HepG2 (cell line): ENCODE measurements at regions not wholly inside any gene's neighbourhood (a gene's known extent, or its start where the extent isn't known, plus 50 kb on each side); places are given as distances from the start of the nearest gene placed in this dataset.

Source experiments
- EP300 ChIP-seq, 3 experiments: sonication (generic) in 1 of 3; formaldehyde crosslinking in 1 of 3; IDR thresholded peaks; 2 replicates each; pipeline versions ENCODE4 v1.5.1 to v1.6.1; 2011 to 2020; ENCODE audit warnings: low read depth in 2 of 3, low read length in 2 of 3, borderline replicate concordance in 1 of 3, improper control_type of control experiment in 1 of 3, mild to moderate bottlenecking in 1 of 3, missing genetic modification reagents in 1 of 3, moderate library complexity in 1 of 3
- EZH2 ChIP-seq: conservative IDR thresholded peaks from 2 replicates; pipeline ENCODE4 v1.6.1; 2012; ENCODE audit warnings: mild to moderate bottlenecking, low read depth, low read length, moderate library complexity
- HOXA3 ChIP-seq: sonication (generic); formaldehyde crosslinking; IDR thresholded peaks from 2 replicates; pipeline ENCODE4 v1.5.0; 2020; ENCODE audit warnings: missing genetic modification reagents
- POLR2A ChIP-seq, 2 experiments: IDR thresholded peaks; 2 replicates each; pipeline ENCODE4 v1.6.1; 2011; ENCODE audit warnings: low read depth in 2 of 2, low read length in 2 of 2, mild to moderate bottlenecking in 1 of 2, moderate library complexity in 1 of 2; ENCODE audit not compliant: insufficient read depth in 1 of 2
- RAD21 ChIP-seq: fragments of 450-650 bp; formaldehyde crosslinking; IDR thresholded peaks from 2 replicates; pipeline ENCODE4 v1.5.0; 2020; ENCODE audit warnings: mild to moderate bottlenecking
- RFX5 ChIP-seq: IDR thresholded peaks from 2 replicates; pipeline ENCODE4 v1.6.1; 2011; ENCODE audit warnings: low read depth, low read length, improper control_type of control experiment
- SIN3B ChIP-seq: fragments of 150-350 bp; IDR thresholded peaks from 2 replicates; pipeline ENCODE4 v1.6.1; 2014; ENCODE audit warnings: low read length
- ZNF562 ChIP-seq: sonication (generic); formaldehyde crosslinking; IDR thresholded peaks from 2 replicates; pipeline ENCODE4 v1.8.0; 2022; ENCODE audit warnings: missing genetic modification reagents, borderline replicate concordance
- TF ChIP-seq, protein P1 (sequence below): sonication (generic); formaldehyde crosslinking; IDR thresholded peaks from one replicate; pipeline ENCODE4 v1.5.1; 2020; ENCODE audit warnings: mild to moderate bottlenecking, missing genetic modification reagents; ENCODE audit errors: not compliant biosample characterization
- TF ChIP-seq, protein P2 (sequence below): sonication (generic); formaldehyde crosslinking; IDR thresholded peaks from 2 replicates; pipeline ENCODE4 v1.5.0; 2020; ENCODE audit warnings: mild to moderate bottlenecking, missing genetic modification reagents, moderate library complexity
- TF ChIP-seq, protein P3 (sequence below): sonication (generic); formaldehyde crosslinking; IDR thresholded peaks from 2 replicates; pipeline ENCODE4 v1.4.0; 2020; ENCODE audit warnings: missing genetic modification reagents

DNA sequence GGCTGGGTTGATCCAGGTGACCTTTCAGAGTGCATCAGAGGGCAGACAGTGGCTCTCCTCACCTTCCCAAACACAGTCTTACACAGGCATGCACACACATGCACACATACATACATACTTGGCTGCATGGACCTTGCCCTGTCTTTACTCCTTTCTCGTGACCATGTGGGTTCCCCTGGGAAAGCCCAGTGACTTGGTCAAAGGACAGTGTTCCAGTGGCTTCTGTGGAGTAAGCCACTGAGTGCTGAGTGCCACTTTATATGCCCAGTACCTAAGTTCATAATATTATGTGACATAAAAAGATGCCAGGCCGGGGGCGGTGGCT is 249.4 kb downstream of the MYCN start:
- TF ChIP-seq RFX5 (no peak), EZH2 (no peak), RAD21 (CRISPR knock-in tag) (no peak), POLR2A (IDR thresholded peaks at IDR 0.05; ENCODE audit: insufficient read depth in 1 of 2, low read depth in 2 of 2, low read length in 2 of 2) (no peak), EP300 (IDR thresholded peaks at IDR 0.05; ENCODE audit: low read depth in 2 of 2, low read length in 2 of 2) (no peak), EP300 (CRISPR knock-in tag; IDR thresholded peaks at IDR 0.05; ENCODE audit: borderline replicate concordance) (no peak), SIN3B (no peak), HOXA3 (CRISPR knock-in tag) (no peak), ZNF562 (CRISPR knock-in tag) (no peak)
- TF ChIP-seq, protein P1, sequence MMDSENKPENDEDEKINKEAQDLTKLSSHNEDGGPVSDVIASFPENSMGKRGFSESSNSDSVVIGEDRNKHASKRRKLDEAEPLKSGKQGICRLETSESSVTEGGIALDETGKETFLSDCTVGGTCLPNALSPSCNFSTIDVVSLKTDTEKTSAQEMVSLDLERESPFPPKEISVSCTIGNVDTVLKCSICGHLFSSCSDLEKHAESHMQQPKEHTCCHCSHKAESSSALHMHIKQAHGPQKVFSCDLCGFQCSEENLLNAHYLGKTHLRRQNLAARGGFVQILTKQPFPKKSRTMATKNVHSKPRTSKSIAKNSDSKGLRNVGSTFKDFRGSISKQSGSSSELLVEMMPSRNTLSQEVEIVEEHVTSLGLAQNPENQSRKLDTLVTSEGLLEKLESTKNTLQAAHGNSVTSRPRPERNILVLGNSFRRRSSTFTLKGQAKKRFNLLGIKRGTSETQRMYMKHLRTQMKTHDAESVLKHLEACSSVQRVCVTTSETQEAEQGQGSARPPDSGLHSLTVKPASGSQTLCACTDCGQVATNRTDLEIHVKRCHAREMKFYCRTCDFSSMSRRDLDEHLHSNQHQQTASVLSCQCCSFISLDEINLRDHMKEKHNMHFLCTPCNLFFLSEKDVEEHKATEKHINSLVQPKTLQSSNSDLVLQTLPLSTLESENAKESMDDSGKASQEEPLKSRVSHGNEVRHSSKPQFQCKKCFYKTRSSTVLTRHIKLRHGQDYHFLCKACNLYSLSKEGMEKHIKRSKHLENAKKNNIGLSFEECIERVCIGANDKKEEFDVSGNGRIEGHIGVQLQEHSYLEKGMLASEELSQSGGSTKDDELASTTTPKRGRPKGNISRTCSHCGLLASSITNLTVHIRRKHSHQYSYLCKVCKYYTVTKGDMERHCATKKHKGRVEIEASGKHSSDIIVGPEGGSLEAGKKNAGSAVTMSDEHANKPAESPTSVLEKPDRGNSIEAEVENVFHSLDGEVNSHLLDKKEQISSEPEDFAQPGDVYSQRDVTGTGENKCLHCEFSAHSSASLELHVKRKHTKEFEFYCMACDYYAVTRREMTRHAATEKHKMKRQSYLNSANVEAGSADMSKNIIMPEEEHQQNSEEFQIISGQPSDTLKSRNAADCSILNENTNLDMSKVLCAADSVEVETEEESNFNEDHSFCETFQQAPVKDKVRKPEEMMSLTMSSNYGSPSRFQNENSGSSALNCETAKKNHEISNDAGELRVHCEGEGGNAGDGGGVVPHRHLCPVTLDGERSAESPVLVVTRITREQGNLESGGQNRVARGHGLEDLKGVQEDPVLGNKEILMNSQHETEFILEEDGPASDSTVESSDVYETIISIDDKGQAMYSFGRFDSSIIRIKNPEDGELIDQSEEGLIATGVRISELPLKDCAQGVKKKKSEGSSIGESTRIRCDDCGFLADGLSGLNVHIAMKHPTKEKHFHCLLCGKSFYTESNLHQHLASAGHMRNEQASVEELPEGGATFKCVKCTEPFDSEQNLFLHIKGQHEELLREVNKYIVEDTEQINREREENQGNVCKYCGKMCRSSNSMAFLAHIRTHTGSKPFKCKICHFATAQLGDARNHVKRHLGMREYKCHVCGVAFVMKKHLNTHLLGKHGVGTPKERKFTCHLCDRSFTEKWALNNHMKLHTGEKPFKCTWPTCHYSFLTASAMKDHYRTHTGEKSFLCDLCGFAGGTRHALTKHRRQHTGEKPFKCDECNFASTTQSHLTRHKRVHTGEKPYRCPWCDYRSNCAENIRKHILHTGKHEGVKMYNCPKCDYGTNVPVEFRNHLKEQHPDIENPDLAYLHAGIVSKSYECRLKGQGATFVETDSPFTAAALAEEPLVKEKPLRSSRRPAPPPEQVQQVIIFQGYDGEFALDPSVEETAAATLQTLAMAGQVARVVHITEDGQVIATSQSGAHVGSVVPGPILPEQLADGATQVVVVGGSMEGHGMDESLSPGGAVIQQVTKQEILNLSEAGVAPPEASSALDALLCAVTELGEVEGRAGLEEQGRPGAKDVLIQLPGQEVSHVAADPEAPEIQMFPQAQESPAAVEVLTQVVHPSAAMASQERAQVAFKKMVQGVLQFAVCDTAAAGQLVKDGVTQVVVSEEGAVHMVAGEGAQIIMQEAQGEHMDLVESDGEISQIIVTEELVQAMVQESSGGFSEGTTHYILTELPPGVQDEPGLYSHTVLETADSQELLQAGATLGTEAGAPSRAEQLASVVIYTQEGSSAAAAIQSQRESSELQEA: no peak
- TF ChIP-seq, protein P2, sequence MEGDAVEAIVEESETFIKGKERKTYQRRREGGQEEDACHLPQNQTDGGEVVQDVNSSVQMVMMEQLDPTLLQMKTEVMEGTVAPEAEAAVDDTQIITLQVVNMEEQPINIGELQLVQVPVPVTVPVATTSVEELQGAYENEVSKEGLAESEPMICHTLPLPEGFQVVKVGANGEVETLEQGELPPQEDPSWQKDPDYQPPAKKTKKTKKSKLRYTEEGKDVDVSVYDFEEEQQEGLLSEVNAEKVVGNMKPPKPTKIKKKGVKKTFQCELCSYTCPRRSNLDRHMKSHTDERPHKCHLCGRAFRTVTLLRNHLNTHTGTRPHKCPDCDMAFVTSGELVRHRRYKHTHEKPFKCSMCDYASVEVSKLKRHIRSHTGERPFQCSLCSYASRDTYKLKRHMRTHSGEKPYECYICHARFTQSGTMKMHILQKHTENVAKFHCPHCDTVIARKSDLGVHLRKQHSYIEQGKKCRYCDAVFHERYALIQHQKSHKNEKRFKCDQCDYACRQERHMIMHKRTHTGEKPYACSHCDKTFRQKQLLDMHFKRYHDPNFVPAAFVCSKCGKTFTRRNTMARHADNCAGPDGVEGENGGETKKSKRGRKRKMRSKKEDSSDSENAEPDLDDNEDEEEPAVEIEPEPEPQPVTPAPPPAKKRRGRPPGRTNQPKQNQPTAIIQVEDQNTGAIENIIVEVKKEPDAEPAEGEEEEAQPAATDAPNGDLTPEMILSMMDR (CRISPR knock-in tag): no peak
- TF ChIP-seq, protein P3, sequence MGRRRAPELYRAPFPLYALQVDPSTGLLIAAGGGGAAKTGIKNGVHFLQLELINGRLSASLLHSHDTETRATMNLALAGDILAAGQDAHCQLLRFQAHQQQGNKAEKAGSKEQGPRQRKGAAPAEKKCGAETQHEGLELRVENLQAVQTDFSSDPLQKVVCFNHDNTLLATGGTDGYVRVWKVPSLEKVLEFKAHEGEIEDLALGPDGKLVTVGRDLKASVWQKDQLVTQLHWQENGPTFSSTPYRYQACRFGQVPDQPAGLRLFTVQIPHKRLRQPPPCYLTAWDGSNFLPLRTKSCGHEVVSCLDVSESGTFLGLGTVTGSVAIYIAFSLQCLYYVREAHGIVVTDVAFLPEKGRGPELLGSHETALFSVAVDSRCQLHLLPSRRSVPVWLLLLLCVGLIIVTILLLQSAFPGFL (CRISPR knock-in tag): no peak
